H1 (cell line): ENCODE measurements at regions not wholly inside any gene's neighbourhood (a gene's known extent, or its start where the extent isn't known, plus 50 kb on each side); places are given as distances from the start of the nearest gene placed in this dataset.

Source experiments
- CTCF ChIA-PET: fragments of 300-600 bp; sonication (Branson Sonifier 250); formaldehyde crosslinking; loops from one replicate; lab custom pipeline; 2021; ENCODE audit not compliant: partially characterized antibody; lab: Charles Lee
- POLR2A ChIA-PET: fragments of 300-600 bp; sonication (Branson Sonifier 250); formaldehyde crosslinking; loops from one replicate; lab custom pipeline; 2021; ENCODE audit warnings: inconsistent platforms; ENCODE audit not compliant: partially characterized antibody; lab: Charles Lee
- DNase-seq, 2 experiments: peaks; one replicate each; pipeline versions ENCODE4 v3.0.0 to v3.0.0-alpha.2; 2010 to 2022; ENCODE audit warnings: low spot score in 2 of 2, low read depth in 1 of 2, mixed read lengths in 1 of 2
- FAIRE-seq: peaks from 2 replicates; lab custom pipeline; 2011; peaks lifted over from hg19 to GRCh38; lab: Jason Lieb, UNC
- H2AFZ ChIP-seq: 2 replicates; pipeline ENCODE4 v1.8.1; 2012; ENCODE audit warnings: low read length, inconsistent platforms
- H2AK5ac ChIP-seq: 2 replicates; pipeline ENCODE4 v1.6.1; 2013; ENCODE audit warnings: low read depth, low read length
- H2BK120ac ChIP-seq: replicated peaks from 2 replicates; pipeline ENCODE3; 2013; ENCODE audit warnings: low read depth, low read length, inconsistent platforms
- H2BK12ac ChIP-seq: 2 replicates; pipeline ENCODE4 v1.6.1; 2013; ENCODE audit warnings: low read depth, low read length
- H2BK15ac ChIP-seq: 2 replicates; pipeline ENCODE4 v1.6.1; 2013; ENCODE audit warnings: low read length
- H2BK20ac ChIP-seq: 2 replicates; pipeline ENCODE4 v1.6.1; 2013; ENCODE audit warnings: low read length
- H2BK5ac ChIP-seq: 2 replicates; pipeline ENCODE4 v1.6.1; 2013; ENCODE audit warnings: low read depth, low read length
- H3K14ac ChIP-seq: 2 replicates; pipeline ENCODE4 v1.6.1; 2013; ENCODE audit warnings: inconsistent platforms; ENCODE audit not compliant: insufficient read length
- H3K18ac ChIP-seq: 2 replicates; pipeline ENCODE4 v1.6.1; 2013; ENCODE audit warnings: low read length; ENCODE audit errors: extremely low read depth
- H3K23ac ChIP-seq: 2 replicates; pipeline ENCODE4 v1.6.1; 2013; ENCODE audit warnings: inconsistent platforms; ENCODE audit not compliant: insufficient read length
- H3K23me2 ChIP-seq: 2 replicates; pipeline ENCODE4 v1.6.1; 2013; ENCODE audit warnings: low read depth, low read length
- H3K27ac ChIP-seq: 2 replicates; pipeline ENCODE4 v1.6.1; 2011; ENCODE audit warnings: low read depth, low read length, inconsistent platforms
- H3K27me3 ChIP-seq, 4 experiments: replicated peaks in 1 of 4; 1 replicate in 1 of 4; 2 replicates in 3 of 4; pipeline versions ENCODE4 v1.6.1 to v1.8.1; 2011 to 2013; ENCODE audit warnings: low read length in 3 of 4, mild to moderate bottlenecking in 3 of 4, inconsistent platforms in 2 of 4, mixed read lengths in 2 of 4, moderate library complexity in 1 of 4; ENCODE audit not compliant: control insufficient read depth in 3 of 4, insufficient read depth in 3 of 4; ENCODE audit errors: extremely low read depth in 1 of 4
- H3K36me3 ChIP-seq, 4 experiments: 2 replicates each; pipeline versions ENCODE4 v1.6.1 to v1.8.1; 2011 to 2013; ENCODE audit warnings: mild to moderate bottlenecking in 4 of 4, low read length in 3 of 4, moderate library complexity in 2 of 4, control low read depth in 1 of 4, inconsistent platforms in 1 of 4; ENCODE audit not compliant: insufficient read depth in 4 of 4, control insufficient read depth in 2 of 4
- H3K4ac ChIP-seq: replicated peaks from 2 replicates; pipeline ENCODE3; 2013; ENCODE audit warnings: low read length, low read depth, mixed read lengths, inconsistent platforms; ENCODE audit not compliant: insufficient read length
- H3K4me1 ChIP-seq, 4 experiments: replicated peaks in 1 of 4; 1 replicate in 1 of 4; 2 replicates in 3 of 4; pipeline versions ENCODE4 v1.6.1 to v1.8.1; 2011 to 2013; ENCODE audit warnings: low read length in 3 of 4, inconsistent platforms in 2 of 4, mixed read lengths in 1 of 4; ENCODE audit not compliant: insufficient read depth in 4 of 4, control insufficient read depth in 3 of 4
- H3K4me2 ChIP-seq, 2 experiments: 2 replicates each; pipeline versions ENCODE4 v1.6.1 to v1.8.1; 2011 to 2013; ENCODE audit warnings: low read depth in 2 of 2, low read length in 2 of 2, control low read depth in 1 of 2, inconsistent platforms in 1 of 2, mild to moderate bottlenecking in 1 of 2; ENCODE audit not compliant: insufficient read depth in 1 of 2
- H3K4me3 ChIP-seq, 4 experiments: fragments of 200-600, 300-600 bp in 1 of 4; sonication (generic), shearing (Covaris generic), sonication (Bioruptor Twin) in 1 of 4; 2 replicates each; pipeline versions ENCODE4 v1.5.1 to v1.8.1; 2011 to 2016; ENCODE audit warnings: low read length in 4 of 4, low read depth in 3 of 4, control low read depth in 2 of 4, inconsistent platforms in 2 of 4, mild to moderate bottlenecking in 2 of 4, mixed read lengths in 1 of 4, moderate library complexity in 1 of 4; ENCODE audit not compliant: insufficient read depth in 2 of 4; ENCODE audit errors: extremely low read depth in 1 of 4
- H3K56ac ChIP-seq: replicated peaks from 2 replicates; pipeline ENCODE3; 2013; ENCODE audit warnings: low read depth, mild to moderate bottlenecking, mixed read lengths, low read length, inconsistent platforms; ENCODE audit not compliant: insufficient read length
- H3K79me1 ChIP-seq: 2 replicates; pipeline ENCODE4 v1.6.1; 2013; ENCODE audit warnings: low read depth, low read length, control low read depth
- H3K79me2 ChIP-seq, 2 experiments: 2 replicates each; pipeline versions ENCODE4 v1.6.1 to v1.8.1; 2012 to 2013; ENCODE audit warnings: low read length in 2 of 2, mild to moderate bottlenecking in 2 of 2, inconsistent platforms in 1 of 2; ENCODE audit not compliant: insufficient read depth in 2 of 2, control insufficient read depth in 1 of 2
- H3K9ac ChIP-seq, 4 experiments: replicated peaks in 1 of 4; 1 replicate in 1 of 4; 2 replicates in 3 of 4; pipeline versions ENCODE4 v1.6.1 to v1.8.1; 2011 to 2013; ENCODE audit warnings: low read depth in 3 of 4, low read length in 3 of 4, control low read depth in 2 of 4, mild to moderate bottlenecking in 2 of 4, moderate library complexity in 2 of 4, inconsistent platforms in 1 of 4; ENCODE audit errors: extremely low read depth in 1 of 4
- H3K9me3 ChIP-seq, 2 experiments: 2 replicates each; pipeline versions ENCODE4 v1.6.1 to v1.8.1; 2012 to 2013; ENCODE audit warnings: mild to moderate bottlenecking in 2 of 2, moderate library complexity in 2 of 2, control low read depth in 1 of 2, inconsistent platforms in 1 of 2, low read depth in 1 of 2, low read length in 1 of 2, mixed read lengths in 1 of 2; ENCODE audit not compliant: insufficient read depth in 2 of 2
- H4K20me1 ChIP-seq, 2 experiments: replicated peaks in 1 of 2; 2 replicates each; pipeline versions ENCODE3 to v1.8.1; 2011 to 2013; ENCODE audit warnings: inconsistent platforms in 2 of 2, low read length in 2 of 2, mild to moderate bottlenecking in 1 of 2; ENCODE audit not compliant: insufficient read depth in 2 of 2, control insufficient read depth in 1 of 2
- H4K5ac ChIP-seq: 2 replicates; pipeline ENCODE4 v1.6.1; 2013; ENCODE audit warnings: low read length, low read depth, mixed read lengths, inconsistent platforms; ENCODE audit not compliant: insufficient read length
- H4K8ac ChIP-seq: 2 replicates; pipeline ENCODE4 v1.8.0; 2013; ENCODE audit warnings: mild to moderate bottlenecking, moderate library complexity, low read length, inconsistent platforms; ENCODE audit not compliant: insufficient read depth; ENCODE audit errors: extremely low read depth
- H4K91ac ChIP-seq: replicated peaks from 2 replicates; pipeline ENCODE3; 2013; ENCODE audit warnings: low read length, mixed read lengths, inconsistent platforms; ENCODE audit not compliant: insufficient read length
- SAP30 ChIP-seq: fragments of 300-600 bp; sonication (generic); IDR thresholded peaks from 2 replicates; pipeline ENCODE4 v1.7.1; 2012; ENCODE audit warnings: low read length, moderate library complexity, mild to moderate bottlenecking, inconsistent platforms; ENCODE audit not compliant: insufficient read depth, insufficient replicate concordance
- WGBS, 2 experiments: shearing (Covaris generic) in 1 of 2; methylation state at CpG; one replicate each; pipeline versions ENCODE4 v1.1.6 to v1.1.7; 2013 to 2015; ENCODE audit warnings: low lambda C conversion rate in 2 of 2, mixed read lengths in 2 of 2, inconsistent platforms in 1 of 2, low coverage in 1 of 2, missing lambda C conversion rate in 1 of 2; ENCODE audit not compliant: insufficient replicate concordance in 2 of 2, insufficient coverage in 1 of 2, insufficient read length in 1 of 2; ENCODE audit errors: extremely low coverage in 1 of 2, missing lambda C conversion rate in 1 of 2; 5-methylcytosine and 5-hydroxymethylcytosine counted together

GRCh38 chr13:73748404-73748803 is 385.8 kb downstream of the KLF12 start:
- no peak overlapping the region for H3K23ac ChIP-seq
- no peaks in the 10 kb centered on the region for H3K79me2 ChIP-seq
- no peak overlapping the region for H2BK5ac ChIP-seq
- H3K56ac ChIP-seq, result no peak overlapping the region
- H2AFZ ChIP-seq, result no peak overlapping the region
- no peak overlapping the region for H2BK15ac ChIP-seq
- no peak overlapping the region for H3K14ac ChIP-seq
- H3K9ac ChIP-seq, result no peak overlapping the region
- no peaks in the 10 kb centered on the region for H3K79me1 ChIP-seq
- DNase-seq, result no peak
- no peak overlapping the region for H4K91ac ChIP-seq
- no peak overlapping the region for H3K4ac ChIP-seq
- no peaks in the 10 kb centered on the region for H3K9me3 ChIP-seq
- no peak overlapping the region for H4K8ac ChIP-seq
- H3K4me2 ChIP-seq, result no peak overlapping the region
- ChIA-PET CTCF (no interaction called here), POLR2A (no interaction called here)
- H4K20me1 ChIP-seq, result no peaks in the 10 kb centered on the region
- H4K5ac ChIP-seq, result no peak overlapping the region
- 94% methylated on average over 1 of the region's 1 CpG; no CpG with 5 or more reads in 1 of the 2 experiments for WGBS, 2 experiments
- no peak overlapping the region for H2BK20ac ChIP-seq
- H3K27me3 ChIP-seq, result no peaks in the 10 kb centered on the region
- H3K4me3 ChIP-seq, result no peak overlapping the region
- no peaks in the 10 kb centered on the region for H3K23me2 ChIP-seq
- no peak overlapping the region for H2BK12ac ChIP-seq
- H3K27ac ChIP-seq, result no peak overlapping the region
- no peak overlapping the region for H2AK5ac ChIP-seq
- H3K36me3 ChIP-seq, result no peaks in the 10 kb centered on the region
- no peaks in the 10 kb centered on the region for H3K4me1 ChIP-seq
- H2BK120ac ChIP-seq, result no peak overlapping the region
- no peak for FAIRE-seq
- H3K18ac ChIP-seq, result no peak overlapping the region
- no peak for TF ChIP-seq SAP30
